BJ (cell line): ENCODE measurements at regions not wholly inside any gene's neighbourhood (a gene's known extent, or its start where the extent isn't known, plus 50 kb on each side); places are given as distances from the start of the nearest gene placed in this dataset.
"Not testable (repeated sequence)": the region's sequence is repeated elsewhere in the genome, so short reads cannot be mapped to it uniquely, and the experiment has no call there.

Experiments used
- CTCF ChIA-PET: fragments of 350-600 bp; formaldehyde crosslinking; extraction: SDS; loops from one replicate; lab custom pipeline; 2021; ENCODE audit warnings: antibody characterized with exemption, inconsistent platforms; lab: Yijun Ruan, JAX
- POLR2A ChIA-PET: fragments of 300-600 bp; sonication (Branson Sonifier 250); formaldehyde crosslinking; extraction: SDS; loops from one replicate; lab custom pipeline; 2021; ENCODE audit warnings: antibody characterized with exemption; lab: Charles Lee
- DNase-seq: peaks from one replicate; pipeline ENCODE4 v3.0.0-alpha.2; 2011; ENCODE audit warnings: low read depth
- H3K27me3 ChIP-seq: 2 replicates; pipeline ENCODE4 v1.6.0; 2011; ENCODE audit warnings: low read length; ENCODE audit not compliant: control insufficient read depth, insufficient read depth
- H3K36me3 ChIP-seq: 2 replicates; pipeline ENCODE4 v1.5.1; 2011; ENCODE audit warnings: low read length; ENCODE audit not compliant: control insufficient read depth, insufficient read depth
- H3K4me3 ChIP-seq: 2 replicates; pipeline ENCODE4 v1.5.1; 2011; ENCODE audit warnings: low read depth, mild to moderate bottlenecking, control low read depth, low read length
- CTCF ChIP-seq: IDR thresholded peaks from 2 replicates; pipeline ENCODE4 v1.5.1; 2011; ENCODE audit warnings: low read depth, mild to moderate bottlenecking, control low read depth, inconsistent platforms, low read length, moderate library complexity; ENCODE audit not compliant: insufficient read depth

- POLR2A ChIA-PET: no interaction called here
- no peak for DNase-seq
- Histone ChIP-seq H3K4me3 (no peak overlapping the region), H3K36me3 (no peaks in the 10 kb centered on the region), H3K27me3 (no peaks in the 10 kb centered on the region)
- no peak for TF ChIP-seq CTCF
- CTCF ChIA-PET: no interaction called here
Measured at GRCh38 chr9:29176231-29176630, 1603.0 kb upstream of the C9orf72 start.

DNA sequence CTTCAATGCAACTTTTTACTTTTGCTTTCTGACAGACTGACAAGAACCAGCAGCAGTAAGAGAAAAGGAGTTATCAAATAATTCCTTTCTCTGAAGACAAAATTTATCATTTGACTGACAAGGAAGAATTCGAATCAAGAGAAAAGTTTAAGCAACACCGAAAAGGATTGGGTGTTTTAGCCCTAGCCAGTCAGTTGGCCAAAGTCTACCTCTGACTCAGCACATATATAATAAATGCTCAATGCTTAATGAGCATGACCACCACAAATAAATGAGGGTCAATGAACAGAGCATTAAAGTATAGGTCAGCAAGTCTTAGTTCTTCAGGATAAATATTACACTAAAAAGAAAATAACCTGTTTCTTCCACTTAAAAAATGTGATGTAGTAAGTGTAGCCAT is 1603.5 kb upstream of the C9orf72 start:
- DNase-seq: no peak
- ChIA-PET CTCF (no interaction called here), POLR2A (no interaction called here)
- no peaks in the 10 kb centered on the region for H3K36me3 ChIP-seq
- no peak overlapping the region for H3K4me3 ChIP-seq
- no peak for TF ChIP-seq CTCF
- H3K27me3 ChIP-seq: no peaks in the 10 kb centered on the region

- ChIA-PET POLR2A (no interaction called here), CTCF (no interaction called here)
- TF ChIP-seq CTCF: no peak
- DNase-seq: no peak
- no peaks in the 10 kb centered on the region for H3K36me3 ChIP-seq
- no peaks in the 10 kb centered on the region for H3K27me3 ChIP-seq
- H3K4me3 ChIP-seq: no peak overlapping the region
Measured at GRCh38 chr9:29183971-29184370, 1610.7 kb upstream of the C9orf72 start.

DNA sequence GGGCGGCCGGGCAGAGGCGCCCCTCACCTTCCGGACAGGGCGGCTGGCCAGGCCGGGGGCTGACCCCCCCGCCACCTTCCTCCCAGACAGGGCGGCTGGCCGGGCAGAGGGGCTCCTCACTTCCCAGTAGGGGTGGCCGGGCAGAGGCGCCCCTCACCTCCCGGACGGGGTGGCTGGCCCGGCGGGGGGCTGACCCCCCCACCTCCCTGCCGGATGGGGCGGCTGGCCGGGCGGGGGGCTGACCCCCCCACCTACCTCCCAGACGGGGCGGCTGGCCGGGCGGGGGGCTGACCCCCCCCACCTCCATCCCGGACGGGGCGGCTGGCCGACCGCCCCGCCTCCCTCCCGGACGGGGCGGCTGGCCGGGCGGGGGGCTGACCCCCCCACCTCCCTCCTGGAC is 1615.5 kb upstream of the C9orf72 start:
- DNase-seq, H3K4me3 ChIP-seq, H3K36me3 ChIP-seq, CTCF ChIA-PET, H3K27me3 ChIP-seq, POLR2A ChIA-PET: not testable (repeated sequence)

GRCh38 chr9:29189221-29189620 is 1615.9 kb upstream of the C9orf72 start:
- CTCF ChIA-PET, H3K36me3 ChIP-seq, POLR2A ChIA-PET, H3K4me3 ChIP-seq, H3K27me3 ChIP-seq, DNase-seq: not testable (repeated sequence)

DNA sequence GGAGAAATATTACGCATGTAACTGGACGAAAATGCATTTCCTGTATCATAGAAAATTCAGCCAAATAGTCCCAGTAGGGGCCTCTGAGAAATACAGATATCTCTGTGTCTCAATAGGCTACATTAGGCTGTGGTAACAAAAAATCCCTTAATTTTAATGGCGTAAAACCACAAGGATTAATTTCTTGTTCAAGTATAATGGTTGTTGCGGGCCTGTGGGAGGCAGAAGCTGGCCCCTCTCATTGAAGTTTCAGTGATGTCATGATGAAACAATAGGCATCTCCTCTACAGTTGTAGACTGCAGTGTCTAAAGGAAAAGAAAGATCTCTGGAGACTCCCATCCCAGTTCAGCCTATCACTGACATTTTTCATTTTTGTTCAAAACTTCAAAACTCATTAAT is 1625.6 kb upstream of the C9orf72 start:
- TF ChIP-seq CTCF: no peak
- Histone ChIP-seq H3K36me3 (no peaks in the 10 kb centered on the region), H3K27me3 (no peaks in the 10 kb centered on the region), H3K4me3 (no peak overlapping the region)
- ChIA-PET CTCF (no interaction called here), POLR2A (no interaction called here)
- no peak for DNase-seq
